DND-41 (cell line): ENCODE measurements at regions not wholly inside any gene's neighbourhood (a gene's known extent, or its start where the extent isn't known, plus 50 kb on each side); places are given as distances from the start of the nearest gene placed in this dataset.

Experiments used
- ATAC-seq: fragments of 200-7000 bp; cut with Tn5 transposase; 3 replicates; pipeline ENCODE4 v1.9.1; 2021; ENCODE audit warnings: low read depth; ENCODE audit not compliant: insufficient read depth
- DNase-seq: peaks from one replicate; pipeline ENCODE4 v3.0.0-alpha.2; 2020
- H2AFZ ChIP-seq: 2 replicates; pipeline ENCODE4 v1.6.0; 2012; ENCODE audit warnings: low read depth, low read length
- H3K27ac ChIP-seq: 2 replicates; pipeline ENCODE4 v1.5.1; 2012; ENCODE audit warnings: low read length, inconsistent platforms
- H3K27me3 ChIP-seq: fragments of 200-600 bp; sonication (generic); 2 replicates; pipeline ENCODE4 v1.6.0; 2012; ENCODE audit warnings: low read length, mild to moderate bottlenecking, inconsistent platforms; ENCODE audit not compliant: insufficient read depth, poor library complexity
- H3K36me3 ChIP-seq: 2 replicates; pipeline ENCODE4 v1.5.1; 2012; ENCODE audit warnings: low read length, inconsistent platforms; ENCODE audit not compliant: insufficient read depth
- H3K4me1 ChIP-seq: 2 replicates; pipeline ENCODE4 v1.5.1; 2012; ENCODE audit warnings: mild to moderate bottlenecking, low read length; ENCODE audit not compliant: insufficient read depth
- H3K4me2 ChIP-seq: 2 replicates; pipeline ENCODE4 v1.6.0; 2012; ENCODE audit warnings: mild to moderate bottlenecking, moderate library complexity, low read length, inconsistent platforms; ENCODE audit not compliant: insufficient read depth
- H3K4me3 ChIP-seq, 2 experiments: fragments of 200-600 bp in 1 of 2; shearing (Covaris generic) in 1 of 2; 2 replicates each; pipeline ENCODE4 v1.5.1; 2012 to 2016; ENCODE audit warnings: inconsistent platforms in 2 of 2, low read length in 2 of 2, mild to moderate bottlenecking in 2 of 2, low read depth in 1 of 2, moderate library complexity in 1 of 2
- H3K79me2 ChIP-seq: 2 replicates; pipeline ENCODE4 v1.6.0; 2012; ENCODE audit warnings: low read length, inconsistent platforms; ENCODE audit not compliant: insufficient read depth
- H3K9ac ChIP-seq: 2 replicates; pipeline ENCODE4 v1.6.0; 2012; ENCODE audit warnings: low read depth, mild to moderate bottlenecking, inconsistent platforms, low read length, moderate library complexity
- H3K9me3 ChIP-seq: 2 replicates; pipeline ENCODE4 v1.5.1; 2012; ENCODE audit warnings: low read length, moderate library complexity, mild to moderate bottlenecking, inconsistent platforms; ENCODE audit not compliant: insufficient read depth, severe bottlenecking
- H4K20me1 ChIP-seq: 2 replicates; pipeline ENCODE4 v1.6.0; 2012; ENCODE audit warnings: low read length; ENCODE audit not compliant: insufficient read depth
- CTCF ChIP-seq: IDR thresholded peaks from 2 replicates; pipeline ENCODE4 v1.5.1; 2012; ENCODE audit warnings: borderline replicate concordance, low read length, moderate library complexity, mild to moderate bottlenecking; ENCODE audit not compliant: poor library complexity, severe bottlenecking; ENCODE audit errors: extremely low read depth
- EZH2 ChIP-seq: IDR thresholded peaks from 3 replicates; pipeline ENCODE4 v1.6.1; 2012; ENCODE audit warnings: borderline replicate concordance, low read depth, mild to moderate bottlenecking, moderate library complexity, low read length, inconsistent platforms; ENCODE audit not compliant: severe bottlenecking

GRCh38 chr3:17845026-17845812 lies 102.8 kb upstream of the TBC1D5 start:
- no peak overlapping the region for H3K27ac ChIP-seq
- no peaks in the 10 kb centered on the region for H3K79me2 ChIP-seq
- no peaks in the 10 kb centered on the region for H3K9me3 ChIP-seq
- DNase-seq (no peak), ATAC-seq (no peak)
- no peak overlapping the region for H3K4me3 ChIP-seq
- TF ChIP-seq EZH2 (no peak), CTCF (no peak)
- H3K27me3 ChIP-seq, result no peaks in the 10 kb centered on the region
- H3K9ac ChIP-seq, result no peak overlapping the region
- H2AFZ ChIP-seq, result 0 out of 2 replicates have a peak overlapping the region, but pooled peaks have one; percentile 10
- H4K20me1 ChIP-seq, result no peaks in the 10 kb centered on the region
- H3K36me3 ChIP-seq, result no peaks in the 10 kb centered on the region
- H3K4me2 ChIP-seq, result no peak overlapping the region
- H3K4me1 ChIP-seq, result 0 out of 2 replicates have a peak, but pooled peaks cover 3% of the 10 kb centered on the region

GRCh38 chr3:17844236-17844635 lies 101.8 kb upstream of the TBC1D5 start:
- TF ChIP-seq EZH2, result no peak
- TF ChIP-seq CTCF, result no peak
- Histone ChIP-seq H3K27ac (no peak overlapping the region), H4K20me1 (no peaks in the 10 kb centered on the region), H3K79me2 (no peaks in the 10 kb centered on the region), H2AFZ (no peak overlapping the region), H3K9me3 (no peaks in the 10 kb centered on the region), H3K9ac (no peak overlapping the region), H3K4me2 (no peak overlapping the region), H3K4me3 (no peak overlapping the region), H3K4me1 (0 out of 2 replicates have a peak, but pooled peaks cover 3% of the 10 kb centered on the region), H3K27me3 (no peaks in the 10 kb centered on the region), H3K36me3 (no peaks in the 10 kb centered on the region)
- no peak for ATAC-seq
- no peak for DNase-seq

GRCh38 chr3:17841190-17841828 lies 98.9 kb upstream of the TBC1D5 start:
- Histone ChIP-seq H3K27ac (no peak overlapping the region), H3K27me3 (no peaks in the 10 kb centered on the region), H4K20me1 (no peaks in the 10 kb centered on the region), H3K4me1 (0 out of 2 replicates have a peak, but pooled peaks cover 3% of the 10 kb centered on the region), H3K36me3 (no peaks in the 10 kb centered on the region), H3K4me3 (no peak overlapping the region), H3K9ac (no peak overlapping the region), H2AFZ (no peak overlapping the region), H3K9me3 (no peaks in the 10 kb centered on the region), H3K79me2 (no peaks in the 10 kb centered on the region), H3K4me2 (no peak overlapping the region)
- TF ChIP-seq EZH2 (no peak), CTCF (peak; percentile 99)
- ATAC-seq, result peak; percentile 97
- peak; percentile 80 for DNase-seq
